B cell (primary cell): ENCODE measurements at regions not wholly inside any gene's neighbourhood (a gene's known extent, or its start where the extent isn't known, plus 50 kb on each side); places are given as distances from the start of the nearest gene placed in this dataset.

ENCODE experiments used
- ATAC-seq: fragments of 200-7000 bp; cut with Tn5 transposase; one replicate; pipeline ENCODE4 v1.10.0; 2021; ENCODE audit warnings: low read depth, mild to moderate bottlenecking, moderate number of reproducible peaks, moderate library complexity
- CTCF ChIA-PET: fragments of 350-600 bp; sonication (Branson Sonifier 250); formaldehyde crosslinking; loops from one replicate; lab custom pipeline; 2021; ENCODE audit warnings: antibody characterized with exemption, inconsistent platforms; lab: Charles Lee
- POLR2A ChIA-PET: fragments of 350-600 bp; sonication (Branson Sonifier 250); formaldehyde crosslinking; loops from one replicate; lab custom pipeline; 2021; ENCODE audit warnings: antibody characterized with exemption; lab: Charles Lee
- DNase-seq: peaks from one replicate; pipeline ENCODE4 v3.0.0; 2013
- H2AFZ ChIP-seq: 2 replicates; pipeline ENCODE4 v1.6.1; 2012; ENCODE audit warnings: mild to moderate bottlenecking, low read depth, low read length; ENCODE audit not compliant: insufficient read depth, poor library complexity, severe bottlenecking
- H3K27ac ChIP-seq, 2 donors: 1 replicate in 1 of 2; 2 replicates in 1 of 2; pipeline ENCODE4 v1.5.1; 2012 to 2013; ENCODE audit warnings: low read length in 2 of 2, mild to moderate bottlenecking in 2 of 2, moderate library complexity in 1 of 2
- H3K27me3 ChIP-seq, 4 experiments: fragments of 200-600 bp in 1 of 4; sonication (generic) in 1 of 4; replicated peaks in 1 of 4; 1 replicate in 2 of 4; 2 replicates in 2 of 4; pipeline versions ENCODE4 v1.6.1 to v1.7.0; 2013 to 2016; ENCODE audit warnings: low read length in 3 of 4, mild to moderate bottlenecking in 2 of 4, mixed read lengths in 1 of 4, moderate library complexity in 1 of 4; ENCODE audit not compliant: insufficient read depth in 4 of 4, control insufficient read depth in 3 of 4; ENCODE audit errors: control extremely low read depth in 1 of 4
- H3K36me3 ChIP-seq, 2 experiments: replicated peaks in 1 of 2; 1 replicate in 1 of 2; 2 replicates in 1 of 2; pipeline versions ENCODE4 v1.6.1 to v1.7.1; 2013; ENCODE audit warnings: low read length in 1 of 2; ENCODE audit not compliant: insufficient read depth in 2 of 2, control insufficient read depth in 1 of 2; ENCODE audit errors: control extremely low read depth in 1 of 2, extremely low read depth in 1 of 2
- H3K4me1 ChIP-seq, 2 donors: fragments of 200-600 bp in 1 of 2; sonication (generic) in 1 of 2; 1 replicate in 1 of 2; 2 replicates in 1 of 2; pipeline versions ENCODE4 v1.5.1 to v1.6.1; 2013 to 2017; ENCODE audit warnings: low read length in 2 of 2; ENCODE audit not compliant: control insufficient read depth in 2 of 2, insufficient read depth in 2 of 2
- H3K4me2 ChIP-seq: replicated peaks from 2 replicates; pipeline ENCODE3; 2012; ENCODE audit warnings: mild to moderate bottlenecking, low read depth, low read length; ENCODE audit not compliant: poor library complexity, severe bottlenecking
- H3K4me3 ChIP-seq, 5 experiments: fragments of 200-600 bp in 1 of 5; sonication (generic) in 1 of 5; 1 replicate in 3 of 5; 2 replicates in 2 of 5; pipeline versions ENCODE4 v1.5.1 to v1.7.0; 2011 to 2016; ENCODE audit warnings: low read length in 4 of 5, mild to moderate bottlenecking in 4 of 5, low read depth in 2 of 5, control low read depth in 1 of 5, moderate library complexity in 1 of 5; ENCODE audit not compliant: insufficient read depth in 1 of 5; ENCODE audit errors: control extremely low read depth in 1 of 5, extremely low read depth in 1 of 5
- H3K79me2 ChIP-seq: fragments of 200-600 bp; sonication (generic); one replicate; pipeline ENCODE4 v1.6.0; 2016; ENCODE audit warnings: low read length; ENCODE audit not compliant: control insufficient read depth, insufficient read depth
- H3K9ac ChIP-seq: fragments of 200-600 bp; sonication (generic); 2 replicates; pipeline ENCODE4 v1.6.1; 2017; ENCODE audit warnings: mild to moderate bottlenecking, low read length, moderate library complexity
- H3K9me3 ChIP-seq, 3 donors: one replicate each; pipeline versions ENCODE4 v1.6.1 to v1.7.1; 2013; ENCODE audit warnings: low read length in 2 of 3; ENCODE audit not compliant: control insufficient read depth in 2 of 3, insufficient read depth in 1 of 3; ENCODE audit errors: control extremely low read depth in 1 of 3
- H4K20me1 ChIP-seq: 2 replicates; pipeline ENCODE4 v1.6.0; 2012; ENCODE audit warnings: mild to moderate bottlenecking, low read length; ENCODE audit not compliant: insufficient read depth, control insufficient read depth, poor library complexity, severe bottlenecking
- H3K27ac Mint-ChIP-seq: one replicate; pipeline ENCODE4 v1.8.0; 2021; ENCODE audit warnings: mixed read lengths
- H3K27me3 Mint-ChIP-seq: one replicate; pipeline ENCODE4 v1.8.0; 2021; ENCODE audit warnings: mixed read lengths
- H3K4me1 Mint-ChIP-seq: one replicate; pipeline ENCODE4 v1.8.0; 2021; ENCODE audit warnings: mixed read lengths
- H3K4me3 Mint-ChIP-seq: one replicate; pipeline ENCODE4 v1.8.0; 2021; ENCODE audit warnings: mixed read lengths
- H3K9me3 Mint-ChIP-seq: one replicate; pipeline ENCODE4 v1.8.0; 2022; ENCODE audit warnings: mixed read lengths; ENCODE audit not compliant: insufficient read depth
- CTCF ChIP-seq: fragments of 200-600 bp; IDR thresholded peaks from one replicate; pipeline ENCODE4 v1.8.0; 2022; ENCODE audit warnings: antibody characterized with exemption, mild to moderate bottlenecking
- EZH2 ChIP-seq: IDR thresholded peaks from 2 replicates; pipeline ENCODE4 v1.6.1; 2012; ENCODE audit warnings: borderline replicate concordance, low read depth, mild to moderate bottlenecking, moderate library complexity, low read length; ENCODE audit not compliant: insufficient read depth, poor library complexity, severe bottlenecking
- WGBS: methylation state at CpG from one replicate; pipeline ENCODE4 v1.1.5; 2013; ENCODE audit warnings: missing lambda C conversion rate; ENCODE audit not compliant: insufficient coverage; 5-methylcytosine and 5-hydroxymethylcytosine counted together
- intact Hi-C: fragments of 100-400 bp; cut with micrococcal nuclease; formaldehyde crosslinking; loops from one replicate; pipeline ENCODE4 v1.10.0; 2022

GRCh38 chr5:74027732-74028338, 401.8 kb downstream of the ARHGEF28 start:
- H3K4me1 ChIP-seq: no peaks in the 10 kb centered on the region
- Mint-ChIP-seq H3K4me3 (no peak overlapping the region), H3K4me1 (no peaks in the 10 kb centered on the region), H3K27ac (no peak overlapping the region), H3K9me3 (peaks cover 1% of the 10 kb centered on the region), H3K27me3 (peaks cover 30% of the 10 kb centered on the region)
- no peak overlapping the region for H3K9ac ChIP-seq
- TF ChIP-seq CTCF: no peak
- TF ChIP-seq EZH2: no peak
- ATAC-seq (no peak), DNase-seq (no peak)
- H3K4me3 ChIP-seq: no peak overlapping the region
- ChIA-PET CTCF (no interaction called here), POLR2A (no interaction called here)
- H2AFZ ChIP-seq: no peak overlapping the region
- no CpG with 5 or more reads among the region's 2 CpGs for WGBS
- H3K36me3 ChIP-seq: no peaks in the 10 kb centered on the region
- H4K20me1 ChIP-seq: no peaks in the 10 kb centered on the region
- no peak overlapping the region for H3K27ac ChIP-seq
- H3K79me2 ChIP-seq: no peaks in the 10 kb centered on the region
- peaks cover 0 to 3% (median 0%) of the 10 kb centered on the region in 4 experiments for H3K27me3 ChIP-seq
- no peak overlapping the region for H3K4me2 ChIP-seq
- intact Hi-C loops: no loop called here
- no peaks in the 10 kb centered on the region for H3K9me3 ChIP-seq

GRCh38 chr5:74026310-74026709, 400.3 kb downstream of the ARHGEF28 start:
- Histone ChIP-seq H3K4me3 (no peak overlapping the region), H3K9ac (no peak overlapping the region), H2AFZ (no peak overlapping the region), H3K27me3 (peaks cover 0 to under 1% (median 0%) of the 10 kb centered on the region in 4 experiments), H3K9me3 (no peaks in the 10 kb centered on the region), H3K79me2 (no peaks in the 10 kb centered on the region), H4K20me1 (no peaks in the 10 kb centered on the region), H3K27ac (no peak overlapping the region), H3K4me1 (no peaks in the 10 kb centered on the region), H3K36me3 (no peaks in the 10 kb centered on the region), H3K4me2 (no peak overlapping the region)
- Mint-ChIP-seq H3K4me1 (no peaks in the 10 kb centered on the region), H3K27ac (no peak overlapping the region), H3K27me3 (peaks cover 19% of the 10 kb centered on the region), H3K4me3 (no peak overlapping the region), H3K9me3 (peaks cover 1% of the 10 kb centered on the region)
- ATAC-seq (no peak), DNase-seq (no peak)
- intact Hi-C loops: no loop called here
- CTCF ChIA-PET: no interaction called here
- TF ChIP-seq CTCF (no peak), EZH2 (no peak)
- POLR2A ChIA-PET: no interaction called here
- WGBS: 85% methylated on average over 2 of the region's 2 CpGs
